Activated naive CD8-positive, alpha-beta T cell treated with anti-CD3 and anti-CD28 coated beads for 36 hours (primary cell): ENCODE measurements at regions not wholly inside any gene's neighbourhood (a gene's known extent, or its start where the extent isn't known, plus 50 kb on each side); places are given as distances from the start of the nearest gene placed in this dataset.
A peak's percentile ranks its signal among the peaks of the same experiment; 100 is the strongest.

Experiments used
- DNase-seq: peaks from one replicate; pipeline ENCODE4 v3.0.0; 2021
- H3K27ac Mint-ChIP-seq: one replicate; pipeline ENCODE4 v1.8.0; 2022; ENCODE audit warnings: mild to moderate bottlenecking, moderate library complexity, mixed read lengths
- H3K27me3 Mint-ChIP-seq: one replicate; pipeline ENCODE4 v1.8.0; 2022; ENCODE audit warnings: mild to moderate bottlenecking, mixed read lengths
- H3K36me3 Mint-ChIP-seq: one replicate; pipeline ENCODE4 v1.8.0; 2021; ENCODE audit warnings: mild to moderate bottlenecking, mixed read lengths
- H3K4me1 Mint-ChIP-seq: one replicate; pipeline ENCODE4 v1.8.0; 2021; ENCODE audit warnings: mixed read lengths
- H3K4me3 Mint-ChIP-seq: one replicate; pipeline ENCODE4 v1.8.0; 2022; ENCODE audit warnings: mild to moderate bottlenecking, moderate library complexity, mixed read lengths
- H3K9me3 Mint-ChIP-seq: one replicate; pipeline ENCODE4 v1.8.0; 2022; ENCODE audit warnings: mixed read lengths

GRCh38 chr1:168819668-168820067 lies 90.7 kb upstream of the DPT start:
- no peak overlapping the region for H3K4me3 Mint-ChIP-seq
- no peaks in the 10 kb centered on the region for H3K36me3 Mint-ChIP-seq
- peaks cover 2% of the 10 kb centered on the region for H3K9me3 Mint-ChIP-seq
- H3K4me1 Mint-ChIP-seq = peaks cover 29% of the 10 kb centered on the region
- DNase-seq = no peak
- H3K27me3 Mint-ChIP-seq = peaks cover 5% of the 10 kb centered on the region
- H3K27ac Mint-ChIP-seq = no peak overlapping the region

DNA sequence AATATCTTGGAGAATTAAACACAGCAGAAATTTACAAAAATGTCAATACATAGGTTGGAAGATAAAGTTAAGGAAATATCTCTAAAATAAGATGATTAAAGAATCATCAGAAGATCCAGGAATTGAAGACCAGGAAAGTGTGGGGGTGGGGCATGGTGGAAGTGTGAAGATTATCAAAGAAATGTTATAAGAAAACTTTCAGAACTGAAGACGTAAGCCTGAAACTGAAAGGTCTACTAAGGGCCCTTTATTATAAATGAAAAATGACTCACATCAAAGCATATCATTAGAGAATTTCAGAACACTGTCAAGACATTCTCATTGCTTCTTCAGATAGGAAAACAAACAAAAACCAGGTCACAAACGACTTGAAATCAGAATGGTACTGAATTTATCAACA lies 92.4 kb upstream of the DPT start:
- DNase-seq = peak; percentile 40
- no peak overlapping the region for H3K27ac Mint-ChIP-seq
- no peak overlapping the region for H3K4me3 Mint-ChIP-seq

GRCh38 chr1:168822911-168823310 lies 93.9 kb upstream of the DPT start:
- DNase-seq = no peak
- Mint-ChIP-seq H3K27ac (no peak overlapping the region), H3K27me3 (peaks cover 5% of the 10 kb centered on the region), H3K4me3 (no peak overlapping the region), H3K4me1 (peaks cover 31% of the 10 kb centered on the region), H3K36me3 (no peaks in the 10 kb centered on the region), H3K9me3 (peaks cover 6% of the 10 kb centered on the region)

More for the DNA sequence above, 92.4 kb upstream of the DPT start:
- Mint-ChIP-seq H3K27me3 (peaks cover 5% of the 10 kb centered on the region), H3K9me3 (peaks cover 6% of the 10 kb centered on the region), H3K36me3 (no peaks in the 10 kb centered on the region), H3K4me1 (peaks cover 31% of the 10 kb centered on the region)

DNA sequence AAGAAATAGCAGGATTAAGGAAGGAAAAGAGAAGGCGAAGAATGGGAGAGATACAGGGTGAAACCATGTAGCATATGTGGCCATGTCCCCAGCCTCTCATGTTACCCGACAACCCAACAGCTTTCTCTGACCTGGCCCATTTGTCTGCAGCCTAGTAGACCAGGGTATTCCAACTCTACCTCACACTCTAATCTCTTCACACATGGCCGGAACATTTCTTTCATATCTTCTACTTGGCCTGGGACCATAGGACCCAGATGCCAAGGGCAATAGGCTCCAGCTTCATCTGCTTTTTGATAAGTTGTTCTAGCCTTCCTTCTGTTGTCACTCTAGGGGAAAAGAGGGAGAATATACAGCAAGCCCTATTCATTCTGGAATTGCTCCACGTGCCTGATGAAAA lies 95.0 kb upstream of the DPT start:
- DNase-seq = no peak

GRCh38 chr1:168824418-168825065 lies 95.5 kb upstream of the DPT start:
- Mint-ChIP-seq H3K27ac (no peak overlapping the region), H3K27me3 (peaks cover 3% of the 10 kb centered on the region), H3K4me3 (no peak overlapping the region), H3K9me3 (peaks cover 6% of the 10 kb centered on the region), H3K4me1 (peaks cover 31% of the 10 kb centered on the region), H3K36me3 (no peaks in the 10 kb centered on the region)
- DNase-seq = peak; percentile 53

More for the DNA sequence above, 95.0 kb upstream of the DPT start:
- Mint-ChIP-seq H3K4me3 (no peak overlapping the region), H3K4me1 (peaks cover 31% of the 10 kb centered on the region), H3K27ac (no peak overlapping the region), H3K27me3 (peaks cover 5% of the 10 kb centered on the region), H3K36me3 (no peaks in the 10 kb centered on the region), H3K9me3 (peaks cover 6% of the 10 kb centered on the region)

DNA sequence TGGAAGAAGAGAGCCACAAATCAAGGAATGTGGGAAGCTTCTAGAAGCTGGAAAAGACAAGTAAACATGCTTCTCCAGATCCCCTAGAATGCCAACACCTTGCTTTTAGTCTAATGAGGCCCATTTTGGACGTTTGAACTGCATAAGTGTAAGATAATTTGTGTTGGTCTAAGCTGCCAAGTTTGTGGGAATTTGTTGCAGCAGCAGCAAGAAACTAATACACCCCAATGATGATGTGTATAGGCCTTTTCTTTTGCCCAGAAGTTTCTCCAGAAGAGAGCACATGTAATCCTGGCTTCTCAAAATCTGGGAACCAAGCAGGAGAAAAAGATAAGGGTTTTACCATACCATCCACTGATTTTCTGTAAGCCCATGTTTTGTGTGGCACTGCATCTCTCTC lies 96.1 kb upstream of the DPT start:
- H3K27ac Mint-ChIP-seq = no peak overlapping the region
- no peak overlapping the region for H3K4me3 Mint-ChIP-seq
- H3K9me3 Mint-ChIP-seq = peaks cover 6% of the 10 kb centered on the region
- H3K36me3 Mint-ChIP-seq = no peaks in the 10 kb centered on the region
- no peaks in the 10 kb centered on the region for H3K27me3 Mint-ChIP-seq
- no peak for DNase-seq
- H3K4me1 Mint-ChIP-seq = peaks cover 29% of the 10 kb centered on the region

GRCh38 chr1:168825820-168826219 lies 96.8 kb upstream of the DPT start:
- no peaks in the 10 kb centered on the region for H3K36me3 Mint-ChIP-seq
- no peak for DNase-seq
- H3K4me1 Mint-ChIP-seq = peaks cover 25% of the 10 kb centered on the region
- no peak overlapping the region for H3K27ac Mint-ChIP-seq
- no peaks in the 10 kb centered on the region for H3K27me3 Mint-ChIP-seq
- peaks cover 6% of the 10 kb centered on the region for H3K9me3 Mint-ChIP-seq
- H3K4me3 Mint-ChIP-seq = no peak overlapping the region

DNA sequence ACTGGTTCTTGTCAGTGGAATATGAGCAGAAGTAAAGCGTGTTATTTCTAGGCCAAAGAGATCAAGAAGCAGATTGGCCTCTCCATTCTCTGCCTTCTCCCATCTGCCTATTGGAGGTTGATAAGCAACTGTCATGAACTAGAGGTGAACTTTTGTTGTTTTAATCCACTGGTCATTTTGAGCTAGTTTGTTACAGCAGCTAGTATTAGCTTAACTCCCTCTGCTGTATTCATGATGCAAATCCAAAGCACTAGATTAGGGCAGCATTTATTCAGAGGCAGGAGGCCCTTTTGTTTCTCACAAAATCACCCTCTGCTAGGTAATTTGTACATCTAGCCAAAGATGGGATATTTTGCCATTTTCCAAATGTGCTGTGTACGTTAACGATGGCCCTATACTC lies 97.3 kb upstream of the DPT start:
- H3K27me3 Mint-ChIP-seq = no peaks in the 10 kb centered on the region

GRCh38 chr1:168827557-168827956 lies 98.6 kb upstream of the DPT start:
- H3K27me3 Mint-ChIP-seq = no peaks in the 10 kb centered on the region
- DNase-seq = no peak
- no peak overlapping the region for H3K27ac Mint-ChIP-seq
- H3K4me1 Mint-ChIP-seq = peaks cover 11% of the 10 kb centered on the region
- peaks cover 6% of the 10 kb centered on the region for H3K9me3 Mint-ChIP-seq
- no peaks in the 10 kb centered on the region for H3K36me3 Mint-ChIP-seq
- no peak overlapping the region for H3K4me3 Mint-ChIP-seq

More for the DNA sequence above, 97.3 kb upstream of the DPT start:
- H3K9me3 Mint-ChIP-seq = peaks cover 6% of the 10 kb centered on the region
- H3K4me1 Mint-ChIP-seq = peaks cover 23% of the 10 kb centered on the region
- no peak for DNase-seq
- no peaks in the 10 kb centered on the region for H3K36me3 Mint-ChIP-seq
- no peak overlapping the region for H3K4me3 Mint-ChIP-seq
- H3K27ac Mint-ChIP-seq = no peak overlapping the region

- no peak for DNase-seq
- H3K27me3 Mint-ChIP-seq = no peaks in the 10 kb centered on the region
- H3K9me3 Mint-ChIP-seq = peaks cover 5% of the 10 kb centered on the region
- H3K4me3 Mint-ChIP-seq = no peak overlapping the region
- H3K27ac Mint-ChIP-seq = no peak overlapping the region
- H3K4me1 Mint-ChIP-seq = peaks cover 12% of the 10 kb centered on the region
- H3K36me3 Mint-ChIP-seq = no peaks in the 10 kb centered on the region
Observed at GRCh38 chr1:168829876-168830275, 100.9 kb upstream of the DPT start.

GRCh38 chr1:168830562-168830961 lies 101.6 kb upstream of the DPT start:
- no peak overlapping the region for H3K4me3 Mint-ChIP-seq
- H3K36me3 Mint-ChIP-seq = no peaks in the 10 kb centered on the region
- H3K27me3 Mint-ChIP-seq = no peaks in the 10 kb centered on the region
- H3K9me3 Mint-ChIP-seq = peaks cover under 1% of the 10 kb centered on the region
- no peak for DNase-seq
- H3K4me1 Mint-ChIP-seq = peaks cover 12% of the 10 kb centered on the region
- H3K27ac Mint-ChIP-seq = no peak overlapping the region

- H3K9me3 Mint-ChIP-seq = no peaks in the 10 kb centered on the region
- no peak overlapping the region for H3K27ac Mint-ChIP-seq
- H3K4me1 Mint-ChIP-seq = peaks cover 12% of the 10 kb centered on the region
- H3K4me3 Mint-ChIP-seq = no peak overlapping the region
- DNase-seq = no peak
- no peaks in the 10 kb centered on the region for H3K36me3 Mint-ChIP-seq
- no peaks in the 10 kb centered on the region for H3K27me3 Mint-ChIP-seq
Observed at GRCh38 chr1:168832661-168833060, 103.7 kb upstream of the DPT start.

DNA sequence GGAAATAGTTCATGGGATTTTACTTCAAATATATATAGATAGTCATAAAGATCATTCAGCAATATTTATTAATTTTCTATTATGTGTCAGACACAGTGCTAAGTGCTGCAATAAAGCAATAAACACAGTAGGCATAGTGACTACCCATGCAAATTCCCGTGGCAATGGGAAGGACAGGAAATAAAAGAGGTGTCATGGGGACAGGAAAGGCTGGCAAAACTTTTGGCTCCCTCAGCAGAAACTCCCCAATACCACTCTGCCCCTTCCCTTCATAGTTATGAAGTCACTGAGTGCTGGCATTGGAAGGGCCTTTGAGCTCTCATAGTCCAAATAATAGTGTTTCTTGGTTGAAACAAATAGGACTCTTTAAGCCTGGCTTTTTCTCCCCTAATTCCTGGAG lies 104.4 kb upstream of the DPT start:
- H3K27me3 Mint-ChIP-seq = no peaks in the 10 kb centered on the region
- no peak overlapping the region for H3K4me3 Mint-ChIP-seq
- no peaks in the 10 kb centered on the region for H3K36me3 Mint-ChIP-seq
- H3K27ac Mint-ChIP-seq = no peak overlapping the region
- H3K4me1 Mint-ChIP-seq = peaks cover 12% of the 10 kb centered on the region
- H3K9me3 Mint-ChIP-seq = no peaks in the 10 kb centered on the region
- no peak for DNase-seq

DNA sequence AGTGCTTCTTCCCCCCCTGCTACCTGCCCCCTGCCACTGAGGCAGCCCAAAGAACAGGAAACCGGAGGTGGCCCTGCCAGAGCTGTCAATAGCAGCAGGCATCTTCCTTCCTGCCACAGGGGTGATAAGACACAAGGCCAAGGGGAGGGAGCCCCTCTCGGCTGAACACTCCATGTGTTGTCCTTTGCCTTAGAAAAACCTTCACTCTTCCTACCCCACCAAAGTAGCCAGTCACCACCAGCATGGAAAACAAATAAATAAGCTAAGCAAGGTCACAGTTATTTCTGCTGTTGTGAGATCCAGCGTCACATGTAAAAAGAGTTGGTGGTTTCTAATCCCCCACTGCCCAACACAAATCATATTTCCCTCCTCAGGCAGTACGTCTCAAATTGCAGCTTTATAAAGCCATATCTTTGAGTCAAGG lies 104.8 kb upstream of the DPT start:
- Mint-ChIP-seq H3K4me1 (peaks cover 12% of the 10 kb centered on the region), H3K27ac (peak overlapping the region; percentile 55), H3K27me3 (no peaks in the 10 kb centered on the region), H3K36me3 (no peaks in the 10 kb centered on the region), H3K9me3 (no peaks in the 10 kb centered on the region), H3K4me3 (no peak overlapping the region)
- DNase-seq = no peak

- peak overlapping the region; percentile 55 for H3K27ac Mint-ChIP-seq
- no peak for DNase-seq
- H3K27me3 Mint-ChIP-seq = no peaks in the 10 kb centered on the region
- H3K4me1 Mint-ChIP-seq = peaks cover 12% of the 10 kb centered on the region
- H3K4me3 Mint-ChIP-seq = no peak overlapping the region
- no peaks in the 10 kb centered on the region for H3K9me3 Mint-ChIP-seq
- no peaks in the 10 kb centered on the region for H3K36me3 Mint-ChIP-seq
Observed at GRCh38 chr1:168834225-168834872, 105.3 kb upstream of the DPT start.

- no peak for DNase-seq
- peaks cover 12% of the 10 kb centered on the region for H3K4me1 Mint-ChIP-seq
- no peaks in the 10 kb centered on the region for H3K9me3 Mint-ChIP-seq
- H3K36me3 Mint-ChIP-seq = no peaks in the 10 kb centered on the region
- H3K27me3 Mint-ChIP-seq = no peaks in the 10 kb centered on the region
- H3K27ac Mint-ChIP-seq = no peak overlapping the region
- no peak overlapping the region for H3K4me3 Mint-ChIP-seq
Observed at GRCh38 chr1:168835176-168835575, 106.2 kb upstream of the DPT start.
